Esophagus muscularis mucosa (tissue), 3 donors: ENCODE measurements at regions not wholly inside any gene's neighbourhood (a gene's known extent, or its start where the extent isn't known, plus 50 kb on each side); places are given as distances from the start of the nearest gene placed in this dataset.

Experiments used
- CTCF ChIP-seq, 3 experiments: fragments of 200-600 bp in 2 of 3; fragments of 450-650 bp in 1 of 3; sonication (generic) in 2 of 3; IDR thresholded peaks; one replicate each; pipeline ENCODE4 v1.5.1; 2017 to 2019; ENCODE audit warnings: antibody characterized with exemption in 3 of 3, mild to moderate bottlenecking in 2 of 3, moderate library complexity in 1 of 3
- POLR2A ChIP-seq: fragments of 450-650 bp; IDR thresholded peaks from one replicate; pipeline ENCODE4 v1.6.1; 2017; ENCODE audit warnings: antibody characterized with exemption, moderate library complexity, mild to moderate bottlenecking, low read depth

GRCh38 chr7:35362341-35362740 is 108.4 kb upstream of the TBX20 start:
- no peak for TF ChIP-seq CTCF (IDR thresholded peaks at IDR 0.05)
- no peak for TF ChIP-seq POLR2A
